Peyer's patch (tissue), 4 donors: ENCODE measurements at regions not wholly inside any gene's neighbourhood (a gene's known extent, or its start where the extent isn't known, plus 50 kb on each side); places are given as distances from the start of the nearest gene placed in this dataset.

ENCODE experiments used
- CTCF ChIP-seq, 6 experiments: fragments of 450-650 bp in 4 of 6; fragments of 200-600 bp in 2 of 6; sonication (generic) in 1 of 6; IDR thresholded peaks; one replicate each; pipeline ENCODE4 v1.5.1; 2017 to 2019; ENCODE audit warnings: antibody characterized with exemption in 6 of 6, mild to moderate bottlenecking in 3 of 6, moderate library complexity in 1 of 6
- POLR2A ChIP-seq, 2 donors: fragments of 450-650 bp; IDR thresholded peaks; one replicate each; pipeline ENCODE4 v1.5.1; 2017; ENCODE audit warnings: antibody characterized with exemption in 2 of 2, mild to moderate bottlenecking in 2 of 2, moderate library complexity in 2 of 2

GRCh38 chr9:73806876-73807275 is 655.2 kb downstream of the ANXA1 start:
- no peak for TF ChIP-seq CTCF (IDR thresholded peaks at IDR 0.05)
- TF ChIP-seq POLR2A (IDR thresholded peaks at IDR 0.05): no peak
